NCI-H1105 (cell line): ENCODE measurements at regions not wholly inside any gene's neighbourhood (a gene's known extent, or its start where the extent isn't known, plus 50 kb on each side); places are given as distances from the start of the nearest gene placed in this dataset.
"Not testable (repeated sequence)": the region's sequence is repeated elsewhere in the genome, so short reads cannot be mapped to it uniquely, and the experiment has no call there.

Experiments
- DNase-seq: peaks from one replicate; lab custom pipeline; 2025; lab: John Stamatoyannopoulos, UW

DNA sequence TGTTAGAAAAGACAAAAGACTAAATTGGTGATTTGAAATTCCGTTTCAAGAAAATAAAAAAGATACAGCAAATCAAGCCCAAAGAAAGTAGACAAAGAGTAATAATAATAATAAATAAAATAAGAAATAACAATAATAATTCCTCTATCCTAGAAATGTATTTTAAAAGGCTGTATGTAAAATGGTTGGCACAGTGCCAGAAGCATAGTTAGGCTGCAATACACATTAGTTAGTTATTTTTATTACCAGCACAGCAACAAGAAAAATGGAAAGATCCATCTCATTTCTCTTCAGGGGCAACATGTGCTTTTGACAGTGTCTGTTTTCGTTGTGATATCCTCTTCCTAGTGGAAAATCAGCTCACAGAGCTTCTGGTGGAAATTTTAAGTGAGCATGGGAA lies 174.1 kb upstream of the TMTC1 start:
- DNase-seq = peak; percentile 11

DNA sequence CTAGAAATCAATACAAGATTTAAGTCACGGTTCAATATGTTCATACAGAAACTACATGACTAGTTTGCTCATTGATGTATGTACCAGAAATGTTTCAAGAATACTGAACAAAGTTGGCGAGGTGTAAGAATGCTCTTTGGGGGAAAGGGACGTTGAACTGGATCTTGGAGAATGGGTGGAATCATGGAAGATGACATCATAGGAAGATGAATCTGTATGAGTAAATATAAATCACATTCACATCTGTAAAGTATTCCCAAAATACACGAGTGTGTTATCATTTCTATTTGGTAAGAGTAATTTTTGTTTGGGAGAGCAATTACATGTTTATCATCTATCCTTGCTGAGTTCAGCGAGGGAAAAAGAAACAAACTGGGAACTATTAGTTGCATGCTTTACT lies 162.2 kb upstream of the TMTC1 start:
- no peak for DNase-seq

DNA sequence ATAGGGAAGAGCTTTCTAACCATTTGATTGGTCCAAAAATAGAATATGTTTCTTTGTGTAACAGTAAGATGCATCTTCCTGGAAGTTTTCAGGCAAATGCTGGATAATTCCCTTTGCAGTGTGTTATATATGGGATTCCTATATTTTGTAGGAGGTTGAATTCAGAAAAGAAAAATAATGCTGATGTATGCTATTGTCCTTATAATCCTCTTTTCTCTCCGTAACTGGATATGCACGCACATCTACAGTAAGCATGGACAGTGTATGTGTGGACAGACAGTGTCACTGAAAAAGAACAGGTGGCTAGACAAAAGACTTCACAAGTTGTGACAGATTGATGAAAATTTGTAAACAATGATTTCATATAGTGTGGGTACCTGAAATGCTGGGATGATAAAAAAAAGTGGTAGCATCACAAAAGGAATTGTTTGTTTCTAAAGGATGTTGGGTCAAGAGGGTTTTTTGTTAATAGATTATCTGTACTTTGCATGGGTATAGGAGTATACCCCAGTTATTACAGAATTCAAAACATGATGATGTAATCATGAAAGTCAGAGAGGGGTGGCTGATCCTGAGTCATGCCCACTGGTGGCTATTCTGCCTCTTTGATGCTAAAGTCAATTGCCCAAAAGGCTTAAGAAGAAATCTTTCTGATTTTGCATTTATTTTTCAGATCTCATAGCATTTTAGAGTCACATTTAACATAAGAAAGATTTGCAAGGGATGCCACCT lies 160.7 kb upstream of the TMTC1 start:
- DNase-seq = no peak

DNA sequence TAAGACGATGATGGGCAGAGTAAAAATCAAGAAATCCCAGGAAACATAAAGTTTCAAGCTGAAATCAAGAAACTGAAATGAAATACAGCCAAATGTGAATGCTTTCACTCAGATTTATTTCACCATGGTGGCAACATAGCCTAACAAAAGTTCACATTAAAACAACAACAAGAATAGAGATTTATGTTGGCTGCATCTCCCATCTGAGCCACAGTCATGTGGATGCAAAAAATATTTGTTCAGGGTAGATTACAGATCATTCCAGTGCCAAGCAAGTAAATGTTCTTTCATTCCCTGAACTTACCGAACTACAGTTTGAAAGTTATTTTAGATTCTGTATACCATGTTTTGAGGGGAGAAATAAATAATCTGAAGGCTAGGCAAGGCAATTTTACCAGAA lies 159.9 kb upstream of the TMTC1 start:
- no peak for DNase-seq

DNA sequence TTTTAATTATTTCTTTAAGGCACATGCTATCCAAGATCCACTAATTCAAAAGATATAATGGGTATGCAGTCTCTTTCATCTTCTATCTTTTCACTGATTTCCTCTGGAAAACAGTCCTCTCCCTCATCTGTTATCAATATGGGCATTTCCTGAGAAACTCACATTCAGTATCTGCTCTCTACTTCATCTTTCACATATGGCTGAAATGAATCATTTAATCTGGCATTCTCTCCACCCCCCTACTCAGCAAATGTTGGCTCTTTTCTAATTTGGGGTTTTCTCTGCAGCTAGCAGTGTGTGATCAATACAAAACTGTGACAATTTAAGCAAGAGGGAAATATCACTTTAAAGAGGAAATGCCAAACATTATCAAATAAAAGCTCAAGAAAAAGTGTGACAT lies 157.1 kb upstream of the TMTC1 start:
- DNase-seq = no peak

DNA sequence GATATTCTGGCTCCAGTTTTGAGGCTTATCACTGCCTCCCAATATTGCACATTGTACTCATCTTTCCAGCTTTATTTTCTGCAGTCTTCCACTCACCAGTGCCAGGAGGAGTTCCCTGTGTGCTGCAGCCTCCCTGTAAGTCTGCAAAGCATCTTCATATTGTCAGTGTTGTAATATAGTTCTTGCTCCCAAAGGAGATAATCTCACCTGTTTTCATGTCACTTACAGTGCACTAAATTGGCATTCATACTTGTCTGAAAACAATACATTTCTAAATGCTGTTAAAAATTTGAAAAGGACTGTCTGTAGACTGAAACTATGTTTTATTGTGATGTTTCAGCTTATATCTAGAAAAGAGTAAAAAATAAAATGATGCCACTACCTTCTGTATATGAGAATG lies 146.8 kb upstream of the TMTC1 start:
- no peak for DNase-seq

DNA sequence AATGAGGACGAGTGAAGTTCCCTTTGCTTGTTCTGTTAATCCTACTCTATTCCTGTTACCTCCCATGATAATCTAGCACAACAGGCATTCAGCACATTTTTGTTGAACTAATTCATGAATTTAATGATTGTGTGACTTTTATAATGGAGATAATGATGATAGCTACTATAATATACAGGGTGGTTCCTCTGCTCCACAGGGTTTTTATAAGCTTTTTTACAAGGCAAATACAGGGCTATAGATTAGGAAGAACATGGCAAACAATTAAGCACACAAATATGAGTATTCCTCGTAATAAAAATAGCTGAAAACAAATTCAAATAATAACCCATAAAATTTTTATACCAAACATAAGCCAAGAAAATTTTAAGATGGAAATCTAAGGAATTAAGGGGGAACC lies 145.6 kb upstream of the TMTC1 start:
- DNase-seq = no peak

DNA sequence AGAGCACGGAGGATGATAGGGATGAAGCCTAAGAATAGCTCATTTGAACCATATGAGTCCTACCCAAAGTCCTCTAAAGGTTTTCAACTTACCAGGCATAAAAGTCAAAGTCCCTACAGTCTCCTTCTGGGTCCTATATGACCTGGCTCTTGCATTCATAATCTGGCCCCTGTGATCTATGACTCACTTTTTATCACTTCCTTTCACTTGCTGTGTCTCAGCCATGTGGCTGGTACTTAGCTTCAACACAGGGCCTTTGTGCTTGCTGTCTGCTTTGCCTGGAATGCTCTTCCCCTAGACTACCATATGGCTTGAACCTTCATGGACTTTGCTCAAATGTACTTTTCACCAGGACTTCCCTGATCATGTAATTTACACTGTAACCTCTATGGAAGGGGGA lies 137.6 kb upstream of the TMTC1 start:
- no peak for DNase-seq

DNA sequence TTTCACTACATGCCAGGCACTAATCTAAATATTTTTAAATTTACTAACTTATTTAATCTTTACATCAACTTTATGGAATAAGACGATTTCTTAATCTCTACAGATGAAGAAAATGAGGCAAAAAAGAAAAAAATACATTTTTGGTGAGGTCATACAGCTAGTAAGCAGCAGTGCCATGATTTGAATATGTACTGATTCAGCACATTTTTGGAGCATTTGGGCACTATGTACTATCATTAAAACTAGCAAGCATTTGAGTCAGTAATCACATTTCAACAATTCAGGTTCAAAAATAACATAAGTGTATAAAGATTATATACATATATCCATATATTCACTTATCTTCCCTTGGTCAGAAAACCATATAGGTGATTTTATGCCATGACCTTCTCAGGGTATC lies 124.4 kb upstream of the TMTC1 start:
- no peak for DNase-seq

DNA sequence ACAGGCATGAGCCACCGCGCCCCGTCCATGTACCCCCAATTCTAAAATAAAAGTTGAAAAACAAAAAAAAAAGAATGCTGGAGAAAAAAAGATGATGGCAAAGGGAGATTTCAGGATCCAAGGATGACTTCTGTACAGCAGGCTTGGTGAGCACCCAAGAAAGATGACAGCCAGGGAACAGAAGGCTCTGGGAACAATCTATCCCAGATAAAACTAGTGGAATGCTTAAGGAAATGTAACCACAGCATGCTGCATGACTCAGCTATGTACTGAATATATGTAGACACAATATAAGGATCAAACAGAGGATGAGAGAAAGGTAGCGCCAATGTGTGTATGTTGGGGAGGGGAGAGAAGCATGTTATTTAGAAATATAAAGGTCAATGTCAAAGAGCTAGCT lies 123.7 kb upstream of the TMTC1 start:
- no peak for DNase-seq

DNA sequence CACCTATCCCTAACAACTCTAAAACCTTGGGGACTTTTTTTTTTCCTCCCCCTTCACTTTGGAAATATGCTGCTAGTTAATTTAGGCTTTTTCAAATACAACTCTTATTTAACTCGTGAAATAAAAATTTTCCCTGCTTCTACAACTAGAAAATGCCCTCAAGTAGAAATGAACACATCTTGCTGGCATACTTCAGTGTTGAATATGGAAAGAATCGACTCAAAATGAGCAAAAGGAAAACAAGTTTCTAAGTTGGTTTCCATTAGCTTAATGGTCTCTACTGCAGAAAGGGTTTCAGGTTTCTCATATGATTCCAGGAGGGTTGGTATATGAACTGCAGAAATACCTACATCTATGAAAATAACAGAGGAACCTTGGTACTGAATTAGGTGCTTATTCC lies 118.3 kb upstream of the TMTC1 start:
- no peak for DNase-seq

DNA sequence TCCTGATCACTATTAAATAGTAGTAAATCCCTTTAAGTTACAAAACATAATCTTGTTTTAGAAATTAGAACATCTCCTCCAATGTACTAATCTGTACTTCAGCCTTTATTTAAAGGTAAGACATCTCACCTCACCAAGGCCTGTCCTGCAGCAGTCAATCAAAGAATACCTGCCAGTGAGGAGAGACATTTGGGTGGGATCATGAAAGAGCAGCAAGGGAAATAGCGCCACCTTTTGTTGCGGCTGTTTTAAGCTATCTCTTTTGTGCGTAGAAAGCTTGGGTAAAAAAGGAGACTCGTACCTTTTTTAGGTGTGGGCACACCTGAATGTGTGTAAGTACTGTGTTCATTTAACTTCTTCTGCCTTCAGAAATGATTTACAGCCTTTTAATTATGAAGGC lies 117.8 kb upstream of the TMTC1 start:
- no peak for DNase-seq

DNA sequence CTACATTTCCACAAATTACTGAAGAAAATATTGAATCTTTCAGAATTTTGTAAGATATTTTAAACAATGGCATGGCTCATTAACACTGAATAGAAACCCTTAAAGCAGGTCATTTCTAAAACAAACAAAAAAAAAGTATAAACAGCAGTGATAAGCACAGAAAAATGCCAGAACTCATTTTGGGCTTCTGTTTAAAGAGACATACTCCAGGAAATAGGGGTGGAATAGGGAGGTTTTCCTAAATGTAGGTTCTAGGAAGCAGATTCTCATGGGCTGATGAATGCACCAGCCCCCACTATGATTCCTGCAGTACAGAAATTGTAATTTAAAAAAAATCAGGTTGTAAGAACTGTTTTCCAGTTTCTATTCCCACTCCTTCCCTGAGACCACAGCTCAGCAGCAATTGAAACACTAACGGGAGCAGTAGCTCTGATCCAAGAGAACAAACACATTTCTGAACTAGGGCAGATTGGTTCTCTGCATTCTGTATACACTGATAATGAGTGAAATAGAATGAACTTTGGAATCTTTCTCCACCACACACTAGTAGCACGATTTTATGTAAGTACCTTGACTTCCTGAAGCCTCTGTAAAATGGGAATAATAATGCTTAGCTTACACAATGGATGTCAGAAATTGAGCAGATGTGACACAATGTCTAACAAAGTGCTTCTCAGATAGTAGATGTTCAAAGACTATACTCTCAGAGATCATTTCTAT lies 115.6 kb upstream of the TMTC1 start:
- DNase-seq = no peak

DNA sequence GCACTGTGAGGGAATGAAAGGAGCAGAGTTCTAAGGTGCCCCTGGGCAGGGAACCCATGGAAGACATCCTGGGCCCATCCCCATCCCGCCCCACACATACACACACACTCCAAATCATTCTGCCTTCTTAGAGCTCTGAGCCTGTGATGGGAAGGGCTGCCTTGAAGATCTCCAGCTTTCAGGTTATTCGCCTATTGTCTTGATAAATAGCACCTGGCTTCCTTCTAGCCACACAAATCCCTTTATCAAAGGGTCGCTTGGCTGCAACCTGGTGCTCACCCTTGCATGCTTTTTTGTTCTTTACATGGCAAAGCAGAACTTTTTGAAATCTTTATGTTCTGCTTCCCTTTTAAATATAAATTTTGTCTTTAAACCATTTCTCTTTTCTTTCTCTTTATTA lies 112.2 kb upstream of the TMTC1 start:
- DNase-seq = no peak

DNA sequence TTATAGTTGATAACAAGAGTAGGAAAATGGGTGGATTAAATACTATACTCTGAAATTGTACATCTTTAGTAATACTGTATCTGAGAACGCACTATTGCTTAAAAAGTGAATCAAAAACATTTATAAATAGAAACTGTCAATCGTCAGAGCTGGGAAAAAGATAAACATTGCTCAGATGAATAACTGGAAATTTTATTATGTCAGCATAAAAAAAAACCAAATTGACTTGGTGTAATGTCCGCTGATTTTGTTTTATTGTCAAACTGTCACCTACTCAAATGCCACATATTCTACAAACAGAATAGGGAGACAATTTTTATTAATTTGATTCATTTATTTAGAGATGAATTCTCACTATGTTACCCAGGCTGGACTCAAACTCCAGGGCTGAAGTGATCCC lies 109.3 kb upstream of the TMTC1 start:
- DNase-seq = no peak

DNA sequence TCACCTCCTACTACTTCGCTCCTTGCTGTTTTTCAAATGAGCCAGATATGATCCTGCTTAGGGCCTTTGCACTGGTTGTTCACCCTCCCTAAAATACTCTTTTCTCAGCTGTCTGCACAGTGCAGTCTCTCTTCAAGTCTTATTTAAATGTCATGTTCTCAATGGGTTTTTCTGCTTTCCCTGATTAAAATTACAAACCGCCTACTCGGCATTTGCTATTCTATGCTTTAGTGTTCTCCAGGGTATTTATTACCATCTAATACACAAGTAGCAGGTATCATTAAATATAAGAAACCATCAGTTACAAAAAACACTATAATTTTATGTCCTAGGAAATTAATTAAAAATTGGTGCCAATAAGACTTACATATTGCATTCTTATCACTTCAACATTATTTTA lies 108.0 kb upstream of the TMTC1 start:
- no peak for DNase-seq

DNA sequence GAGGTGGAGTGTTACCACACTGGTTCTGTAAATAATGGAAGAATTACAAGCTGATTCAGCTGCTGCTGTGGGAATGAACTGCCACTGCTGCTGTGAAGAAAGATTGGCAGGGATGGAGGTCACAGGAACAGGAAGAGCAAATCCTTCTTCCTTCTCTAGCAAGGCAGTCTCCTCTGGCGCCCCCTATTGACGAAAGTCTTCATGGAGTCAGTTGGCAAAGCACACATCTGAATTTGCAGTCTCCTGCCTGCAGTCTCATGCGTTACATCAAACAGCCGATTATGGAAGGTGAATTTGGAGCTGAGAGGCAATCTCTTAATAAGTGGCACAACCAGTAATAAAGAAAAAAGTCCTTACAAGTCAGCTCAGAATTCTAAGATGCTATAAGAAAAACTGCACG lies 106.0 kb upstream of the TMTC1 start:
- peak; percentile 18 for DNase-seq

DNA sequence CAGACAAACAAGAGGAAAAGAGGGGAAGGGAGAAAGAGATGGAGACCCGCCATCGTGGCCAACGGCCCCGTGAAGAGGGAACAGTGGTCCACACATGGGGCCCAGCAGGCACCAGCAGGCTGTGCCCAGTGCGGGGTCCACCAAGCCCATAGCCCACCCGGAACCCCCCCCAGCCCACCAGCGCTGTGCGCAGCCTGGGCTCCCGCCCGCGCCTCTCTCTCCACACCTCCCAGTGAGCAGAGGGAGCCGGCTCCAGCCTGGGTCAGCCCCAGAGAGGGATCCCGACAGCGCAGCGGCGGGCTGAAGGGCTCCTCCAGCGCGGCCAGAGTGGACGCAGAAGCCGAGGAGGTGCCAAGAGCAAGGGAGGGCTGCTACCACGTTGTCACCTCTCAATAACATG lies 105.0 kb upstream of the TMTC1 start:
- DNase-seq = no peak

DNA sequence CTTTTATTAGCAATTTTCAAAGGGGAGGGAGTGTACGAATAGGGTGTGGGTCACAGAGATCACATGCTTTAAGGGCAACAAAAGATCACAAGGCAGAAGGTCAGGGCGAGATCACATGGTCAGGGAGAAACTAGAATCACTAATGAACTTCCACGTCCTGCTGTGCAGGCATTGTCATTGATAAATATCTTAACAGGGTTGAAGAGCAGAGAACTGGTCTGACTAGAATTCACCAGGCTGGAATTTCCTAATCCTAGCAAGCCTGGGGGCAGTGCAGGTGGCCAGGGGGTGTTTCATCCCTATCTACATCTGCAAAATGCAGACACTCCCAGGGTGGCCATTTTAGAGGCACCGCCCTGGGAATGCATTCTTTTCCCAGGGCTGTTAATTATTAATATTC lies 101.2 kb upstream of the TMTC1 start:
- not testable (repeated sequence) for DNase-seq

DNA sequence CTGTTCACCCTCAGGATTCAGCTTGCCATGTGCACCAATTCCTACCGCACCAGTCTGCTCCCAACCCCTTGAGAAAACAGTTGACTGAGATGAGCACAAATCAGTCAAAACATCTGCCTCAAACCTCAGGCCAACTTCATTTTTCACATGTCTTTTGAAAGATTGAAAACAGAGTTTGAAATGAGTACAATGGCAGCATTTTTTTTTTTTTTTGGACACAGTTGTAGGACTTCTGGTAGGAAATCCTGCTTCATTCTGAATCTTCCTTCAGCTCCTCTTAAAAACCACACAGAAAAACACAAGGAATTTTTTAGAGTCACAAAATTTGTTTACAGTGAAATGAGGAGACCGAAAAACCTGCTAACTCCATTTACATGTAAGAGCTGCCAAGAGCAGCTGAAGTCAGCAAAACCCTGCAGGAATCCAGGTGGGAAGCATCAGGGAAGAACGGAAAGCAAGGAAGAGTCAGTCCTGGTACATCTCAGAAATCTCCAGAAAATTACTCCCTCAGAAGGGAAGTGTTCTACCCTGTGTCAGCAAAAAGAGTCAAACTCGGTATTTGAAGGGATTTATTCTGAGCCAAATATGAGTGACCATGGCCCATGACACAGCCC lies 100.3 kb upstream of the TMTC1 start:
- no peak for DNase-seq

DNA sequence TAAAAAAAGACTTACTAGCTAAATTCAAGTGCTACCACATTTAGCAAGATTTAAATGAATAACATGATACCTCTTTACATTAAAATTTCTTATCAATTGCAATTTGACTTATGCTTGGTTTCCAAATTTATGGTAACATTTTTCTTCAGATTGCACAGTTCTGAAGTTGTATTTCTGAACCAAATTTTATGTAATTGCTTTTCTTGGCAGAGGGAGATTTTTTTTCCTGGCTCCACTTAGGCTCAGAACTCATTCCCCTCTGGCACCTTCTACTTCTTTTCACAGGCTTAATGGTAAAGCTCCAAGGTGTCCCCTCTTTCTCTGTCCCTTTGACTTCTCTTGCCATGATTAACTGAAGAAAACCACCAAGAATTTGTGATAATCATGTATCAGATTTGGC lies 99.8 kb upstream of the TMTC1 start:
- no peak for DNase-seq

DNA sequence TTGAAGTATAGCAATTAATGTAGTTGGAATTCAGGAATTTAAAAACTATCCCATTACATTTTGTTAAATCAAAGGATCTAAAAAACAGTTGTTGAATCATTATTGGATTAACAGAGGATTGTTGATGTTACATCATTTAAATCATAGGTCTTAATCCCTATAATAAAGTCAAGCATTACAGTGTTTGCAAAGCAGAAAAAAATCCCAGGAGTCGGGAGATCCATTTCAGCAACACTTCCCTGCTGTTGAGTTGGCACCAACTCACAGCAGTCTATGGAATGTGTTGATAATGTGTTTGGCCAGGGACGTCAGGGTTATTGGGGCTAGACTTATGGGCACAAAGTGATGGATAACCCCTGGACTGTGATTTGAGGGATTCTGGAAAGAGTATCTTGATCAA lies 99.1 kb upstream of the TMTC1 start:
- DNase-seq = no peak

DNA sequence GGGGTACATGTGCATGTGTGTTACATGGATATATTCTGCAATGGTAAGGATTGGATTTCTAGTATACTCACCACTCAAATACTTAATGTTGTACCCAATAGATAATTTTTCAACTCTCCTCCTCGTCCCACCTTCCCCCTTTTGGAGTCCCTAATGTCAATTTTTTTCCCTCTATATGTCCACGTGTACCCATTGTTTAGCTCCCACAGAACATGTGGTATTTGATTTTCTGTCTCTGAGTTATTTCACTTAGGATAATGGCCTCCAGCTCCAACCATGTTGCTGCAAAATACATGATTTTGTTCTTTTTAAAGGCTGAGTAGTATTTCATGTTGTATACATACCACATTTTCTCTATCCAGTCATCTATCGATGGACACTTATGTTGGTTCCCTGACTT lies 97.2 kb upstream of the TMTC1 start:
- DNase-seq = no peak
